Right lobe of liver (tissue), 4 donors: ENCODE measurements at regions not wholly inside any gene's neighbourhood (a gene's known extent, or its start where the extent isn't known, plus 50 kb on each side); places are given as distances from the start of the nearest gene placed in this dataset.
"Not testable (repeated sequence)": the region's sequence is repeated elsewhere in the genome, so short reads cannot be mapped to it uniquely, and the experiment has no call there.

Experiments used
- POLR2A ChIP-seq: fragments of 450-650 bp; IDR thresholded peaks from one replicate; pipeline ENCODE4 v1.6.1; 2017; ENCODE audit warnings: antibody characterized with exemption, mild to moderate bottlenecking
- TF ChIP-seq, protein P1 (sequence below), 4 donors: fragments of 200-600 bp in 3 of 4; fragments of 450-650 bp in 1 of 4; IDR thresholded peaks; one replicate each; pipeline versions ENCODE4 v1.5.1 to v1.8.0; 2016 to 2022; ENCODE audit warnings: antibody characterized with exemption in 4 of 4, mild to moderate bottlenecking in 2 of 4
- donor health status: DM: no; HTN: no; CAD: no.
- donor health status: DM: no; HTN: no; CAD: no.
- donor health status: DM: no; HTN: yes; CAD: no.

DNA sequence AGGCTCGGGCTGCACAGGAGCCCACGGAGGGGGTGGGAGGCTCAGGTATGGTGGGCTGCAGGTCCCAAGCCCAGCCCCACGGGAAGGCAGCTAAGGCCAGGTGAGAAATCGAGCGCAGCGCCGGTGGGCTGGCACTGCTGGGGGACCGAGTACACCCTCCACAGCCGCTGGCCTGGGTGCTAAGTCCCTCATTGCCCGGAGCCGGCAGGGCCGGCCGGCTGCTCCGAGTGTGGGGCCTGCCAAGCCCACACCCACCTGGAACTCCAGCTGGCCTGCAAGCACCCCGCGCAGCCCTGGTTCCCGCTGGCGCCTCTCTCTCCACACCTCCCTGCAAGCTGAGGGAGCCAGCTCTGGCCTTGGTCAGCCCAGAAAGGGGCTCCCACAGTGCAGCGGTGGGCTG is 137.4 kb upstream of the PKP2 start:
- TF ChIP-seq, protein P1, sequence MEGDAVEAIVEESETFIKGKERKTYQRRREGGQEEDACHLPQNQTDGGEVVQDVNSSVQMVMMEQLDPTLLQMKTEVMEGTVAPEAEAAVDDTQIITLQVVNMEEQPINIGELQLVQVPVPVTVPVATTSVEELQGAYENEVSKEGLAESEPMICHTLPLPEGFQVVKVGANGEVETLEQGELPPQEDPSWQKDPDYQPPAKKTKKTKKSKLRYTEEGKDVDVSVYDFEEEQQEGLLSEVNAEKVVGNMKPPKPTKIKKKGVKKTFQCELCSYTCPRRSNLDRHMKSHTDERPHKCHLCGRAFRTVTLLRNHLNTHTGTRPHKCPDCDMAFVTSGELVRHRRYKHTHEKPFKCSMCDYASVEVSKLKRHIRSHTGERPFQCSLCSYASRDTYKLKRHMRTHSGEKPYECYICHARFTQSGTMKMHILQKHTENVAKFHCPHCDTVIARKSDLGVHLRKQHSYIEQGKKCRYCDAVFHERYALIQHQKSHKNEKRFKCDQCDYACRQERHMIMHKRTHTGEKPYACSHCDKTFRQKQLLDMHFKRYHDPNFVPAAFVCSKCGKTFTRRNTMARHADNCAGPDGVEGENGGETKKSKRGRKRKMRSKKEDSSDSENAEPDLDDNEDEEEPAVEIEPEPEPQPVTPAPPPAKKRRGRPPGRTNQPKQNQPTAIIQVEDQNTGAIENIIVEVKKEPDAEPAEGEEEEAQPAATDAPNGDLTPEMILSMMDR (IDR thresholded peaks at IDR 0.05): not testable (repeated sequence)
- TF ChIP-seq POLR2A: not testable (repeated sequence)
